Suppressor macrophage treated with lipopolysaccharide for 4 hours (primary cell): ENCODE measurements at regions not wholly inside any gene's neighbourhood (a gene's known extent, or its start where the extent isn't known, plus 50 kb on each side); places are given as distances from the start of the nearest gene placed in this dataset.
A peak's percentile ranks its signal among the peaks of the same experiment; 100 is the strongest.

Experiments
- DNase-seq: peaks from one replicate; pipeline ENCODE4 v3.0.0-alpha.2; 2020

GRCh38 chr6:43840490-43841218 lies 70.6 kb downstream of the VEGFA start:
- DNase-seq = no peak

GRCh38 chr6:43838276-43839036 lies 68.4 kb downstream of the VEGFA start:
- peak; percentile 59 for DNase-seq

- no peak for DNase-seq
These were observed 67.5 kb downstream of the VEGFA start for GRCh38 chr6:43837507-43837906.

GRCh38 chr6:43836507-43837240 lies 66.7 kb downstream of the VEGFA start:
- DNase-seq = no peak
